H1 (cell line): ENCODE measurements at regions not wholly inside any gene's neighbourhood (a gene's known extent, or its start where the extent isn't known, plus 50 kb on each side); places are given as distances from the start of the nearest gene placed in this dataset.

Experiments used
- CTCF ChIA-PET: fragments of 300-600 bp; sonication (Branson Sonifier 250); formaldehyde crosslinking; loops from one replicate; lab custom pipeline; 2021; ENCODE audit not compliant: partially characterized antibody; lab: Charles Lee
- POLR2A ChIA-PET: fragments of 300-600 bp; sonication (Branson Sonifier 250); formaldehyde crosslinking; loops from one replicate; lab custom pipeline; 2021; ENCODE audit warnings: inconsistent platforms; ENCODE audit not compliant: partially characterized antibody; lab: Charles Lee
- DNase-seq, 2 experiments: peaks; one replicate each; pipeline versions ENCODE4 v3.0.0 to v3.0.0-alpha.2; 2010 to 2022; ENCODE audit warnings: low spot score in 2 of 2, low read depth in 1 of 2, mixed read lengths in 1 of 2
- FAIRE-seq: peaks from 2 replicates; lab custom pipeline; 2011; peaks lifted over from hg19 to GRCh38; lab: Jason Lieb, UNC
- H2AFZ ChIP-seq: 2 replicates; pipeline ENCODE4 v1.8.1; 2012; ENCODE audit warnings: low read length, inconsistent platforms
- H2AK5ac ChIP-seq: 2 replicates; pipeline ENCODE4 v1.6.1; 2013; ENCODE audit warnings: low read depth, low read length
- H2BK120ac ChIP-seq: replicated peaks from 2 replicates; pipeline ENCODE3; 2013; ENCODE audit warnings: low read depth, low read length, inconsistent platforms
- H2BK12ac ChIP-seq: 2 replicates; pipeline ENCODE4 v1.6.1; 2013; ENCODE audit warnings: low read depth, low read length
- H2BK15ac ChIP-seq: 2 replicates; pipeline ENCODE4 v1.6.1; 2013; ENCODE audit warnings: low read length
- H2BK20ac ChIP-seq: 2 replicates; pipeline ENCODE4 v1.6.1; 2013; ENCODE audit warnings: low read length
- H2BK5ac ChIP-seq: 2 replicates; pipeline ENCODE4 v1.6.1; 2013; ENCODE audit warnings: low read depth, low read length
- H3K14ac ChIP-seq: 2 replicates; pipeline ENCODE4 v1.6.1; 2013; ENCODE audit warnings: inconsistent platforms; ENCODE audit not compliant: insufficient read length
- H3K18ac ChIP-seq: 2 replicates; pipeline ENCODE4 v1.6.1; 2013; ENCODE audit warnings: low read length; ENCODE audit errors: extremely low read depth
- H3K23ac ChIP-seq: 2 replicates; pipeline ENCODE4 v1.6.1; 2013; ENCODE audit warnings: inconsistent platforms; ENCODE audit not compliant: insufficient read length
- H3K23me2 ChIP-seq: 2 replicates; pipeline ENCODE4 v1.6.1; 2013; ENCODE audit warnings: low read depth, low read length
- H3K27ac ChIP-seq: 2 replicates; pipeline ENCODE4 v1.6.1; 2011; ENCODE audit warnings: low read depth, low read length, inconsistent platforms
- H3K27me3 ChIP-seq, 4 experiments: replicated peaks in 1 of 4; 1 replicate in 1 of 4; 2 replicates in 3 of 4; pipeline versions ENCODE4 v1.6.1 to v1.8.1; 2011 to 2013; ENCODE audit warnings: low read length in 3 of 4, mild to moderate bottlenecking in 3 of 4, inconsistent platforms in 2 of 4, mixed read lengths in 2 of 4, moderate library complexity in 1 of 4; ENCODE audit not compliant: control insufficient read depth in 3 of 4, insufficient read depth in 3 of 4; ENCODE audit errors: extremely low read depth in 1 of 4
- H3K36me3 ChIP-seq, 4 experiments: 2 replicates each; pipeline versions ENCODE4 v1.6.1 to v1.8.1; 2011 to 2013; ENCODE audit warnings: mild to moderate bottlenecking in 4 of 4, low read length in 3 of 4, moderate library complexity in 2 of 4, control low read depth in 1 of 4, inconsistent platforms in 1 of 4; ENCODE audit not compliant: insufficient read depth in 4 of 4, control insufficient read depth in 2 of 4
- H3K4ac ChIP-seq: replicated peaks from 2 replicates; pipeline ENCODE3; 2013; ENCODE audit warnings: low read length, low read depth, mixed read lengths, inconsistent platforms; ENCODE audit not compliant: insufficient read length
- H3K4me1 ChIP-seq, 4 experiments: replicated peaks in 1 of 4; 1 replicate in 1 of 4; 2 replicates in 3 of 4; pipeline versions ENCODE4 v1.6.1 to v1.8.1; 2011 to 2013; ENCODE audit warnings: low read length in 3 of 4, inconsistent platforms in 2 of 4, mixed read lengths in 1 of 4; ENCODE audit not compliant: insufficient read depth in 4 of 4, control insufficient read depth in 3 of 4
- H3K4me2 ChIP-seq, 2 experiments: 2 replicates each; pipeline versions ENCODE4 v1.6.1 to v1.8.1; 2011 to 2013; ENCODE audit warnings: low read depth in 2 of 2, low read length in 2 of 2, control low read depth in 1 of 2, inconsistent platforms in 1 of 2, mild to moderate bottlenecking in 1 of 2; ENCODE audit not compliant: insufficient read depth in 1 of 2
- H3K4me3 ChIP-seq, 4 experiments: fragments of 200-600, 300-600 bp in 1 of 4; sonication (generic), shearing (Covaris generic), sonication (Bioruptor Twin) in 1 of 4; 2 replicates each; pipeline versions ENCODE4 v1.5.1 to v1.8.1; 2011 to 2016; ENCODE audit warnings: low read length in 4 of 4, low read depth in 3 of 4, control low read depth in 2 of 4, inconsistent platforms in 2 of 4, mild to moderate bottlenecking in 2 of 4, mixed read lengths in 1 of 4, moderate library complexity in 1 of 4; ENCODE audit not compliant: insufficient read depth in 2 of 4; ENCODE audit errors: extremely low read depth in 1 of 4
- H3K56ac ChIP-seq: replicated peaks from 2 replicates; pipeline ENCODE3; 2013; ENCODE audit warnings: low read depth, mild to moderate bottlenecking, mixed read lengths, low read length, inconsistent platforms; ENCODE audit not compliant: insufficient read length
- H3K79me1 ChIP-seq: 2 replicates; pipeline ENCODE4 v1.6.1; 2013; ENCODE audit warnings: low read depth, low read length, control low read depth
- H3K79me2 ChIP-seq, 2 experiments: 2 replicates each; pipeline versions ENCODE4 v1.6.1 to v1.8.1; 2012 to 2013; ENCODE audit warnings: low read length in 2 of 2, mild to moderate bottlenecking in 2 of 2, inconsistent platforms in 1 of 2; ENCODE audit not compliant: insufficient read depth in 2 of 2, control insufficient read depth in 1 of 2
- H3K9ac ChIP-seq, 4 experiments: replicated peaks in 1 of 4; 1 replicate in 1 of 4; 2 replicates in 3 of 4; pipeline versions ENCODE4 v1.6.1 to v1.8.1; 2011 to 2013; ENCODE audit warnings: low read depth in 3 of 4, low read length in 3 of 4, control low read depth in 2 of 4, mild to moderate bottlenecking in 2 of 4, moderate library complexity in 2 of 4, inconsistent platforms in 1 of 4; ENCODE audit errors: extremely low read depth in 1 of 4
- H3K9me3 ChIP-seq, 2 experiments: 2 replicates each; pipeline versions ENCODE4 v1.6.1 to v1.8.1; 2012 to 2013; ENCODE audit warnings: mild to moderate bottlenecking in 2 of 2, moderate library complexity in 2 of 2, control low read depth in 1 of 2, inconsistent platforms in 1 of 2, low read depth in 1 of 2, low read length in 1 of 2, mixed read lengths in 1 of 2; ENCODE audit not compliant: insufficient read depth in 2 of 2
- H4K20me1 ChIP-seq, 2 experiments: replicated peaks in 1 of 2; 2 replicates each; pipeline versions ENCODE3 to v1.8.1; 2011 to 2013; ENCODE audit warnings: inconsistent platforms in 2 of 2, low read length in 2 of 2, mild to moderate bottlenecking in 1 of 2; ENCODE audit not compliant: insufficient read depth in 2 of 2, control insufficient read depth in 1 of 2
- H4K5ac ChIP-seq: 2 replicates; pipeline ENCODE4 v1.6.1; 2013; ENCODE audit warnings: low read length, low read depth, mixed read lengths, inconsistent platforms; ENCODE audit not compliant: insufficient read length
- H4K8ac ChIP-seq: 2 replicates; pipeline ENCODE4 v1.8.0; 2013; ENCODE audit warnings: mild to moderate bottlenecking, moderate library complexity, low read length, inconsistent platforms; ENCODE audit not compliant: insufficient read depth; ENCODE audit errors: extremely low read depth
- H4K91ac ChIP-seq: replicated peaks from 2 replicates; pipeline ENCODE3; 2013; ENCODE audit warnings: low read length, mixed read lengths, inconsistent platforms; ENCODE audit not compliant: insufficient read length
- ATF2 ChIP-seq: IDR thresholded peaks from 2 replicates; pipeline ENCODE4 v1.6.1; 2012; ENCODE audit warnings: low read length, inconsistent platforms
- CBX5 ChIP-seq: fragments of 300-800, 300-1000 bp; sonication (generic); IDR thresholded peaks from 2 replicates; pipeline ENCODE4 v1.7.1; 2016; ENCODE audit warnings: antibody characterized with exemption, low read length, low read depth
- CEBPB ChIP-seq: IDR thresholded peaks from 2 replicates; pipeline ENCODE4 v1.6.1; 2012; ENCODE audit warnings: low read depth, low read length
- E2F6 ChIP-seq: IDR thresholded peaks from 2 replicates; pipeline ENCODE4 v1.6.1; 2012; ENCODE audit warnings: inconsistent platforms
- GABPA ChIP-seq: IDR thresholded peaks from 2 replicates; pipeline ENCODE4 v1.6.1; 2011; ENCODE audit warnings: mild to moderate bottlenecking, low read length, moderate library complexity, borderline replicate concordance; ENCODE audit not compliant: insufficient read depth
- HDAC2 ChIP-seq, 2 experiments: fragments of 300-600 bp in 1 of 2; sonication (generic) in 1 of 2; IDR thresholded peaks; 2 replicates each; pipeline ENCODE4 v1.6.1; 2011 to 2012; ENCODE audit warnings: low read depth in 2 of 2, low read length in 2 of 2, mild to moderate bottlenecking in 2 of 2, moderate library complexity in 2 of 2, borderline replicate concordance in 1 of 2, inconsistent platforms in 1 of 2
- HDAC6 ChIP-seq: IDR thresholded peaks from one replicate; pipeline ENCODE4 v1.7.1; 2012; ENCODE audit warnings: low read depth, mild to moderate bottlenecking, inconsistent platforms, low read length, moderate library complexity
- JUN ChIP-seq: IDR thresholded peaks from 2 replicates; pipeline ENCODE4 v1.6.1; 2011; ENCODE audit warnings: low read depth, mild to moderate bottlenecking, improper control_type of control experiment, low read length
- KDM5A ChIP-seq: fragments of 200-600 bp; IDR thresholded peaks from 2 replicates; pipeline ENCODE4 v1.7.1; 2012; ENCODE audit warnings: mild to moderate bottlenecking, low read length, inconsistent platforms, mixed read lengths
- NRF1 ChIP-seq: IDR thresholded peaks from 2 replicates; pipeline ENCODE4 v1.6.1; 2011; ENCODE audit warnings: mild to moderate bottlenecking, low read depth, low read length, improper control_type of control experiment
- SIRT6 ChIP-seq: IDR thresholded peaks from one replicate; pipeline ENCODE4 v1.7.1; 2012; ENCODE audit warnings: low read length, inconsistent platforms
- SRF ChIP-seq: IDR thresholded peaks from 2 replicates; pipeline ENCODE4 v1.6.1; 2011; ENCODE audit warnings: mild to moderate bottlenecking, low read depth, low read length, moderate library complexity
- TAF1 ChIP-seq: IDR thresholded peaks from 2 replicates; pipeline ENCODE4 v1.6.1; 2011; ENCODE audit warnings: mild to moderate bottlenecking, low read depth, low read length
- YY1 ChIP-seq: IDR thresholded peaks from 2 replicates; pipeline ENCODE4 v1.6.1; 2011; ENCODE audit warnings: low read depth, mild to moderate bottlenecking, low read length
- WGBS, 2 experiments: shearing (Covaris generic) in 1 of 2; methylation state at CpG; one replicate each; pipeline versions ENCODE4 v1.1.6 to v1.1.7; 2013 to 2015; ENCODE audit warnings: low lambda C conversion rate in 2 of 2, mixed read lengths in 2 of 2, inconsistent platforms in 1 of 2, low coverage in 1 of 2, missing lambda C conversion rate in 1 of 2; ENCODE audit not compliant: insufficient replicate concordance in 2 of 2, insufficient coverage in 1 of 2, insufficient read length in 1 of 2; ENCODE audit errors: extremely low coverage in 1 of 2, missing lambda C conversion rate in 1 of 2; 5-methylcytosine and 5-hydroxymethylcytosine counted together

GRCh38 chr10:29850371-29850770 lies 209.0 kb downstream of the JCAD start:
- Histone ChIP-seq H2BK12ac (no peak overlapping the region), H2BK5ac (no peak overlapping the region), H3K4me3 (no peak overlapping the region), H2BK120ac (no peak overlapping the region), H4K20me1 (no peaks in the 10 kb centered on the region), H3K79me1 (no peaks in the 10 kb centered on the region), H3K27me3 (no peaks in the 10 kb centered on the region), H3K56ac (no peak overlapping the region), H3K14ac (no peak overlapping the region), H2AFZ (no peak overlapping the region), H3K4me2 (no peak overlapping the region), H3K9me3 (no peaks in the 10 kb centered on the region), H3K4me1 (no peaks in the 10 kb centered on the region), H4K5ac (no peak overlapping the region), H4K91ac (no peak overlapping the region), H2AK5ac (no peak overlapping the region), H3K27ac (no peak overlapping the region), H3K23me2 (no peaks in the 10 kb centered on the region), H3K79me2 (no peaks in the 10 kb centered on the region), H2BK15ac (no peak overlapping the region), H3K18ac (no peak overlapping the region), H3K9ac (no peak overlapping the region), H3K23ac (no peak overlapping the region), H2BK20ac (no peak overlapping the region), H4K8ac (no peak overlapping the region), H3K36me3 (no peaks in the 10 kb centered on the region), H3K4ac (no peak overlapping the region)
- ChIA-PET POLR2A (no interaction called here), CTCF (no interaction called here)
- 86% methylated on average over 3 of the region's 3 CpGs; no CpG with 5 or more reads in 1 of the 2 experiments for WGBS, 2 experiments
- DNase-seq = no peak
- no peak for FAIRE-seq
- TF ChIP-seq SRF = no peak
- no peak for TF ChIP-seq SIRT6
- TF ChIP-seq E2F6 = no peak
- TF ChIP-seq KDM5A = no peak
- TF ChIP-seq JUN = no peak
- no peak for TF ChIP-seq NRF1
- no peak for TF ChIP-seq YY1
- no peak for TF ChIP-seq GABPA
- no peak for TF ChIP-seq CEBPB
- TF ChIP-seq CBX5 = no peak
- TF ChIP-seq ATF2 = no peak
- TF ChIP-seq HDAC2 (IDR thresholded peaks at IDR 0.05; ENCODE audit: borderline replicate concordance in 1 of 2, low read depth in 2 of 2, low read length in 2 of 2) = no peak
- no peak for TF ChIP-seq HDAC6
- TF ChIP-seq TAF1 = no peak
